ENCODE measurements at regions not wholly inside any gene's neighbourhood (a gene's known extent, or its start where the extent isn't known, plus 50 kb on each side); places are given as distances from the start of the nearest gene placed in this dataset.

DNA sequence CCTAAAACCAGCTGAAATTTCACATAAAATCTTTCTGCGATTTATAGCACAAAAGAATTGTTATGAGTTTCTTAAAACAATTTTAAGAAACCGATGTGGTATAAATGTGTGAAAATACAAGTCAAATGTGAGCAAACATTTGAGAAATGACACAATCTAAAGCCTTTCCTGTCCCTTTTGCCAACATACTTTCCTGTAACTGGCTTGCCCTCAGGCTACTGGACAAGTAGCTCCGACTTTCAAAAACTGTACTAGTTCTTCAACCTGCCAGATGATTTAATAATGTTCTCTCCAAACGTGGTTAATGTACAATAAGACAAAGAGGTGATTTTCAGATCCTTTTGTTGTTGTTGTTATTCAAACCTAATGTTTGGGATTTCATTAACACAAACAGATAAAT lies 105.9 kb upstream of the ARHGEF26 start:
- DNase-seq: no peak

DNA sequence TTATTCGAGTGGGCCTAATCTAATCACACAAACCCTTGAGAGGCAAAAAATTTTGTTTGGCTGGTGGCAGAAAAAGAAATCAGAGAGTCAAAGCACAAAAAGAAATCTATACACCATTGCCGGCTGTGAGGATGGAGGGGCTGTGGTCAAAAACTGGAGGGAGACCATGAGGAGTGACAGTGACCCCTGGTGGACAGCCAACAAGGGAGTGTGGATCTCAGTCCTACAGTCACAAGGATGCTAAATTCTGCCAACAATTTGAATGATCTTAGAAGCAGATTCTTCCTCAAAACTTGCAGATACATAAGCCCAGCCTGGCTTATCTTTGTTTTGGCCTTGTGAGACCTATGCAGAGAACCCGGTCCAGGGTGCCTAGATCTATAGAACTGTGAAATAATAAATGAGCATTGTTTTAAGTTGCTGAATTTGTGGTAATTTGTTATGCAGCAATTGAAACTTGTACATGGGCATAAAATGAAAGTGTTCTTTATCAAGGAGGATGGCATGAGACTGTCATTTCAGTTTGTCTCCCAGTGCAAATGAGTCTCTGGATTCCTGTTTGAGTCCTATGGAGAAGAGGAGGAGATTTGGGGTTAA lies 103.0 kb upstream of the ARHGEF26 start:
- peak; percentile 54 for DNase-seq

DNA sequence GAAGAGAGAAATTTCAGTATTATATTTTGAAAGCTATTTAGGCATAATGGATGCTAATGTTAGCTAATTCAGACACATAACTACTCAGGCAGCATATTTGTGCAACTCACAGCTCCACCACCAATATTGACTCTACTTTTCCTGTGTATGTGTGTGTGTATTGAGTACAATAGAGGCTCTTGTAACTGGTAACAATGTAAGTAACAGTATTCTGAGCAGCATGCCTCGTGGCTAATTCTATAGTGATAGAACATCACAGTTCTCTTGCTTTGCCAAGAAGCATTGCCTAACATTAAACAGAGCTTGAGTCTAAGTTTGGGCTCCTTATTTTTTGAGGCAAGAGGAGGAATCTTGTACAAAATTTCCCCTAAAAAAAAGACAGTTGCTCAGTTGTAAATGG lies 98.6 kb upstream of the ARHGEF26 start:
- no peak for DNase-seq

DNA sequence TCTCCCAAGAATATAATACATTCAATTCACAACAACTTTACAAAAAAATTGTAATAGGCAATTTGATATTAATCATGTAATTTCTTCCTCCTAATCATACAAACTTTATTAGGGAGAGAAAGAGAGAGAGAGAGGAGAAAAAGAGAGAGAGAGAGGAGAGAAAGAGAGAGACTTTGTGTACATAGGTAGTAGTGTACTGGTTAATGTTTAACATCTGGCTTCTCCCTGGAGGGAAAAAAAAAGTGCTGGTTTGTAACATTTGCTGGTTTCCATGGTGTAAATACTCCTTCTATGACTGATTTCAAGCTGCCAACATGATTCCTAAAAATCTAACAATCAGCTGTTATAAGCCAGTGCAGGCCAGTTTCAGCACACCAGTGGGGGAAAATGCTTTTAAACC lies 98.0 kb upstream of the ARHGEF26 start:
- no peak for DNase-seq

DNA sequence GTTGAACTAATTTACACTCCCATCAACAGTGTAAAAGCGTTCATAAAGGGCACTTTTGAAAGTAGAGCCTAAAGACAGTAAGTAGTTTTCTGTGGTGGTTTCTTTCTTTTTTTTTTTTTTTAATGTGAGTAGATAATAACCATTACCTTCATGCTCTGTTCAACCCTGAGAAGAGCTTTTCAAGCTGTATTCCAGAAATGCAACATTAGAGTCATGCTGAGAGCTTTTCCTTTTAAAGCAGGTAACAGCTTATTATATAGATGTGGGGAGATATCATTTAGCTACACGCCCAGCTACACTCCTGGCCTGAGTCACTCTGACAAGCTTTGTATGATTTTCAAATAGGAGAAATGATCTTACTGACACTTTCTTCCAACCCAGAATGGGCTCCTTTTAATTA lies 96.2 kb upstream of the ARHGEF26 start:
- DNase-seq: no peak

DNA sequence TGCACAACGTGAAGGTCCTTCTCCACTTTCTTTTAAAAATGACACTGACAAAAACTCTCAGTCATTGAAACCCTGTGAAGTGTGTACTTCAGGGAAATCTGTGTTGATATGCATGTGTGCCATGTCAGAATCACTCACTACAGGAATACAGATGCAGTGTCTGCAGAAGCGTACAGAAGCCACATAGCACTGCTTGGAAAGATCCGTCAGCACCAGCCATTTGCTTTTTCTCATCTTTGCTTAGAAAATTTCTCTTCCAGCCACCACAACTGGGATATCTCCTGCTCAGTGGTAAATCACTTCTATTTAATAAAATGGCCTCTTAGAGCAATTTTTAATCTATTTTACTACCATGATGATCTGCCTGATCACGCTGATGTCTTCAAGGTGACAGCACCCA lies 91.3 kb upstream of the ARHGEF26 start:
- DNase-seq: no peak

DNA sequence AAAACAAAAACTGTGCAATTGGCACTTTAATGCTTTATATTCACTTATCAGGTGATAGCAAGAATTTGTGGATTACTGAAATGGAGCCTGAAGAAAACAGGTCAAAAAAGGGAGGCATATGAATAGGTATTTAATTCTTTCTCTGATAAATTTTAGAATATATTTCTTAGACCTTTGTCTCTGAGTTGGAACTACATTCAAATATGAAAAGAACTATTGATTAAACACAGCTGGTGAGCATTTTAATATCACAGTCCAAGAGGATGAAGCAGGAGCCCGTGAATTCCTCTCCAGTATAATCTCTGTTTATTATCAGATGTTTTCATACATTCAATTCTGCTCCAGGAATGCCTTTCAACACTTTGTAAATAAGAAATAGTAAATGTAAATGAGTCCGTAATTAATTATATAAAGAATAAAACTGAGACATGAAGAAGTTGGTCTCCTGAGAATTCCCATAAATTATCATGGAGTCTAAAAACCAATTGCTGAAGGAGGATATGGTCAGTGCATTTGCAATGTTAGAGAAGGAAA lies 86.3 kb upstream of the ARHGEF26 start:
- no peak for DNase-seq

DNA sequence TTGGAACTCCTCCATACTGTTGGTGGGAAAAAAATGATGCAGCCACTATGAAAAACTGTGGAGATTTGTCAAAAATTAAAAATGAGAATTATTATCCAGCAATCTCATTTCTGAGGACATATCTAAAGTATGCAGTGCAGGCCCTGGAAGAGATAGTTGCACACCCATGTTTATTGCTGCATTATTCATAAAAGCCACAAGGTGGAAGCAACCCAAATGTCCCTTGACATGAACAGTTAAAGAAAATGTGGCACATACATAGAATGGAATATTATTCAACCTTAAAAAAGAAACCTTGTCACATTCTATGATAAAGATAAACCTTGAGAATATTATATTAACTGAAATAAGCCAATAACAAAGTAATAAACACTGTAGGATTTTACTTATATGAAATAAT lies 80.9 kb upstream of the ARHGEF26 start:
- DNase-seq: no peak

DNA sequence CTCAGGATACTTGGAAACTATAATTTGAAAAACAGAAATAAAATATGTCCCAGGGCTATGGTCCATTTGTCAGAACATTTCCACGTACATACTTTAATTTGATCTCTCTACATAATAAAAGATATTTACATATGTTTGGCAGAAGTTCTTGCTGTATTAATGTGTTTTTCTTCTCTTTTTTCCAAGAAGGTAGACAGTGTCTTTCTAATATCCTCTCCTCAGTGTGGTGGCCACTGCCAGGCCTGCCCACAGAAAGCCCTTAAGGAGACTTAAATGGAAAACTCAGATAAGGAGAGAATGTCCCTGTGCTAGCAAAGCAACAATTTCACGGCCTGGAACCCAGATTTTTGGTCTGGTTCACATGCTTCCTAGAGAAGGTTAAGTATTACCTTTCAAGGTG lies 76.5 kb upstream of the ARHGEF26 start:
- no peak for DNase-seq

DNA sequence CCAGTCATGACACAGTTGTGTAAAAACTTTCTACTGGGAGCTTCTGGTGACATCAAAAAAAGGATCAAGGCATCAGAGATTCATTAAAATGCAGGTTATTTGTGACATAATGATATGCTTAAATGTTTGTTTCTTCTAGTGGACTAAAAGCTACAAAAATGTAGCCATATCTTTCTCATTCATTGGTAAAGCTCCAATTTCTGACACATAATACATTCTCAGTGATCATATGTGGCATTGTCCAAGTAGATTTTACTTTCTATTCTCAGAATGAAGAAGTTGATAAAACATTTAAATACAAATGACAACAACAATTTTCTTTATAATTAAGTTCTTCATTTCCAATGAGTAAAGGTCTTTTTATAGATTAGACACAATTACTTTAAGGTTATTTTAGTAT lies 71.0 kb upstream of the ARHGEF26 start:
- DNase-seq: no peak

DNA sequence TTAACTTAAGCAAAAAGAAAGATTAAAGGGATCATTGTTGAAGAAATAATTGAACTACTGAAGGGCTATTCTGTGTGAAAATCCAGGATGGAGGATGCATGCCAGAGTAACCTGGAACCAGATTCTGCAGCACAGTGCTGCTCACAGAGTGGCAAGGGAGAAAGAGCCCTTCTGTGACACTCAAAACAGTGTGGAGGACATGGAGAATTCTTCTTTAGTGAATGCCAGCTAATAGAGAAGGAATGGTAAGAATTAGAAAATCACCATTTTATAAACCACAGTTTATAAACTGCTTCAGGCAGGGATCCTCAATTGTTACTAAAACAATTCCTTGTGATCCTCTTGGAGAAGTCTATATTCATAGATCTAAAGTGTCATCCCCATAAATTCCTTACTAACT lies 70.4 kb upstream of the ARHGEF26 start:
- no peak for DNase-seq

DNA sequence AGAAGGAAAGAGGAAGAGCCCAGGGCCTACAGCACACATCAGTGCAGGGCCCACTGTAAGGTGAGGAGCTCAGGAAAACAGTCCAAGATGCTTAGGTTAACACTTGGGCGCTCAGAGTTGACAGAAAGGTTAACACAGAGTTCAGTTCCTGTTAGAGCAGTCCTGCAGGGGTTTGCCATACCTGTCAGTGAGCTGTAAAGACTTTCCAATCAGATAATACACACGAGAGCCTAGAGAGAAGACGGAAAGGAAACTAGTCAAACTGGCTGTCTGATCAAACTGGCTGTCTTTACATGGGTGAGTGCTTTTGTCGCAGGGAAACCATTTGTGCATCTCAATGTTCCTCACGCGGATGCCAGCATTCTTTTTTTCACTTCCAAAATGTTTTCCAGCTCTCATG lies 61.4 kb upstream of the ARHGEF26 start:
- DNase-seq: no peak

DNA sequence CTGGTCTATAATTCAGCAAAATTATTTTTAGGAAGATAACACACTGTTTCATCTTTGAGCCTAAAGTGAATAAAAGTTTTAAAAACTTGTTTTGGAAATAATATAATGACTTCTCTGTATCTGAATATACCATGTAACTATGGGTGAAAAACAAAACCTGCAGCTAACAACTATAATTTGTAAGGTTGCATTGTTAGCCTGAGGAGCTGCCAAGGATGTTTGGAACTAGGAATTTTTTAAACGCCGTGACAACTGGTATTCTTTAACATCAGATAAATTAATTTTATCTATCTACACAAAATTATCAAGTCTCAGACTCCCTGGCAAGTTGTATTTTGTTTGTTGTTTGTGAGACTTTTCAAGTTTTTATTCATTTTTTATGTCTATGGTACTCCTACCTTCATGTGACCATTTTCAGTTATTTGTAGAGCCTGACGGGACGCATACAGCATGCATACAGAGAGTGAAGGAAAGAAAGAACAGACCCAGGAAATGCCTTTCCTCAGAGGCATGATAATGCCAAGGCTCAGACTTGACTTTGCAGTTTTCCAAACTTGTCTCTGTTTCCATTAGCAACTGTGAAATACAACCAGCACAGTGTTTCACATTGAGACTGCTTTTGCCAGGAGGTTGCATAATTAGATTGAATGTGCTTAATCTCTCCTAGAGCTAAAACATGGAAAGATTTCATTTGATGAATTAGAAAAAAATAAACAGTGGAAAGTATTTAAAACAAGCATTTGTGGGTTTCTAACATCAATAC lies 60.8 kb upstream of the ARHGEF26 start:
- DNase-seq: no peak

DNA sequence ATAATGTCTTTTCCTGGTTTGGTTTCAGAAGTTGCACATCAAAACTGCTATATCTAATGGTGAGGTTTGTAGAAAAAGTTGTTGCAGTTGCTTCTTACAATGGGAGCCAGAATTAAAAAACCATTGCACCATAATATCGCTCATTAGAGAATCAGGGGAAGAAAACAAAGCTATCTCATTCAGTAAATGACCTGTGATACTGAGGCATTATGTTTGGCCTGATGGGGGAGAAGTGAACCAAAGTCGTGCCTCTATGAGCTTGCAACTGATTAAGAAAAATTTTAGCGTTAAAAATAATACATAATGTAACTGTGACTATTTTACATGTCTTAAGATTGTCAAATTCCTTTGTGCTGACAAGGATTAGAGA lies 60.2 kb upstream of the ARHGEF26 start:
- DNase-seq: no peak

DNA sequence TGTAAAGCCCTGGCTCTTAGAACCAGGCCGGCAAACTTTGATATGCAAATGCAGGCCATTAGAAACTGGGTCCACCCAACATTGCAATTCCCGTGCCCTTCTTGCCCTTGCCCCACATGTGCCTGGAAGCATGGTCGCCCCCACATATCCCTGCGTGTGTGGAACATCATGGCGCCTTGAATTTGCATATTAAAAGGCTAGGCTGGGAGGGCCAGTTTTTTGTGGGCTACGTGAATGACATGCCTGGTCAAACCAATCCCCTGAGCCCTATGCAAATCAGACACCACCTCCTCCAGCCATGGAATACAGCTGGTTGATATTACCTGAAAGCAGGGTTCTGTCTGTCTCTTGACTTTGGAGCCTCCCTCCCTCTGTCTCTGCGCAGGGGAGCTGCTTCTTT lies 58.7 kb upstream of the ARHGEF26 start:
- no peak for DNase-seq

DNA sequence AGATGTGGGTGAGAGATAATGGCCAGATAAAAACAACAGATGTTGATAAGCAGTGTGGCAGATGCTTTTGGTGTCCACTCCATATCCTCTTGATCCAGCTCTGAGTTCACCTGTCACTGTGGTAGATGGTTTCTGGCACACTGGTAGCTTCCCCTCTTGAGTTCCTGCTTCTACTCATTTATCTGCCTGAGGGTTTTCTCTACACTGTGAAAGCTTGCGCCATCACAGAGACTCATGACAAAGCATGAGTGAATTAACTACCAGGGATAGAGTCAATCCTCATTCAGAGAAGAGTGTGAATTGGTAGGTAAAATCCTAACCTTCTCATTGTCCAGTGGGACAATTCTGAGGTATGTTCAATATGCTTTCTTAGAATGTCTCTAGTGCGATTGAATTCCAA lies 50.0 kb upstream of the ARHGEF26 start:
- DNase-seq: no peak

Data from activated CD4-positive, alpha-beta T cell treated with anti-CD3 and anti-CD28 coated beads for 48 hours (primary cell).